Fibroblast of skin of right quadriceps (primary cell): ENCODE measurements at regions not wholly inside any gene's neighbourhood (a gene's known extent, or its start where the extent isn't known, plus 50 kb on each side); places are given as distances from the start of the nearest gene placed in this dataset.

ENCODE experiments used
- DNase-seq: peaks from one replicate; pipeline ENCODE4 v3.0.0-alpha.2; 2013

DNA sequence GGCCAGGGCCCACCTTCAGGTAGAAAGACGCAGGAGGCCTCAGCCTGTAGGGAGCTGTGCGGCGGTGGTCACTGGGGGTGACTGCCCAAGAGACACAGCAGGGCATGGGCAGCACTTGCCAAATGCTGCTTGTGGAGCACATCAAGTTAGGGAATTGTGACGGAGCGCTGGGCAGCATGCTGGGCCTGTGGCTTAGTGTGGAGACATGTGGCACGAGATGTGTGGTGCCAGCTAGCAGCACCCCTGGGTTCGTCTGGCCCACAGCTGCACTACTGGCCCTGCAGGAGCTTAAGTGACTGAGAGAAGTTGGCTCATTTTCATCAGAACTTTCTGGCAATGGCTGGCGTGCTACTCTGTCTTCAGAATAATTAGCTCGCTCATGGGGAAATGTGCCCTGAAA lies 213.1 kb upstream of the SYNDIG1 start:
- no peak for DNase-seq

DNA sequence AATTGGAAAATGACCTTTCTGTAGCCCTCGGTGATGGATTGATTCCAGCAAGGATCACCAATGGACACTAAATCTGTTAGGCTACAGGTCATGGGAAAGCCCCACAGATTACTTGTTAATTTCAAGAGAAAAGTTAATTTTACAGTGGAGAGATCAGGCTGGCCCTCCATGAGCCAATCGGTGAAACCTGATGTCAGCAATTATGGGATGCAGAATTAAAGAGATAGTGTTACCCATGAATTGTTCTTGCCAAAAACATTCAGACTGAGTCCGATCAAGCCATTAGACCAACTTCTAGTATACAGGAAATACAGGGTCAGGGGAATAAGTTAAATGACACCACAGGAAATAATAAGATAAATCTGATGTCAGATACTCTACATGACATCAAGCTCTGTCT lies 214.9 kb upstream of the SYNDIG1 start:
- no peak for DNase-seq

DNA sequence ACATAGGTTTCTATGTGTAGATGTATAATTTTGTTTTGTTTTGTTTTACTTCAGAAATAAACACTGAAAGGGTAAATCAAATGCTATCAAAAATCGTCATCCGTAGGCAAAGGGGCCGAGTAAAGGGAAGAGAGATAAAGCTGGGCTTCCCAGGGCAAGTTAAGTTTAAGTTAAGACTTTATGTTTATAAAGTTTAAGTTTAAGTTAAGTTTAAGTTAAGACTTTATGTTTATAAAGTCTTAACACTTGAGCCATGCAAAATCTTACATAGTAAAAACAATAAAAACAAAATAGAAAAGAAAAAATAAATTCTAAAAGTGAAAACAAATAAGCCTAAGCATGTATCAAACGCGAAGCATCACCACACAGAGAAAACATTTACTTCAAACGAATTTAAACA lies 216.1 kb upstream of the SYNDIG1 start:
- no peak for DNase-seq

DNA sequence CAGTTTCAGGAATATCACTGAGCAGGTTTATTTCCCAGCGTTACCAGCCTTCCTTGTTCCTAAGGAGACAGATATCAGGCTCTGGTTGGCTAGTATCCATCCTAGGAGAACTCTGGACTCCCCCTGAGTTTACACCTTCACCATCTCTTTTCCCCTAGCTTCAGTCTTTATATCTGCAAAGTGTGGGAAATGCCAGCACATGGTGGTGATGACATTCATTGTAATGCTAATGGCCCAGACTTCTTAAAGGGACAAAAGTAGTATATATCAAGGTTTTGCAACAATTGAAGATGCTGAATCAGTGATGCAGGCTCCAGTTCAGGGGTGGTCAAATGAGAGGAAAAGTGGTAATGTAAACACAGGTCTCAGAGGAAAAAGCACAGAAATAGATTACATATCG lies 224.3 kb upstream of the SYNDIG1 start:
- no peak for DNase-seq

DNA sequence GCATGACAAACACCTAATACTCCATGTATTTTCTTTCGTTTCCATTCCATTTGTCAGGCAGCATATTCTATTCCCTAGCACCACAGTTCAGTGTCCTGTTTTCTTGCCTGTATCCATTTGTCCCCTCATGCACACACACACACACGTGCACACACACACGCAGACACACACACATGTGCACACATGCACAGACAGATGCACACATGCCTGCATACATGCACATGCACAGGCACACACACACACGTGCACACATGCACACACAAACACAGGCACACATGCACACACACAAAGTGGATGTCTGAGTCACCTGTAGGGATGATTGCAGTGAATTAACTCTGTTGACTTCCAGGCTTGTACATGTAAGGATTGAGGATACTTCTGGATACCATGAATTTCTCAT lies 226.7 kb upstream of the SYNDIG1 start:
- DNase-seq: no peak

DNA sequence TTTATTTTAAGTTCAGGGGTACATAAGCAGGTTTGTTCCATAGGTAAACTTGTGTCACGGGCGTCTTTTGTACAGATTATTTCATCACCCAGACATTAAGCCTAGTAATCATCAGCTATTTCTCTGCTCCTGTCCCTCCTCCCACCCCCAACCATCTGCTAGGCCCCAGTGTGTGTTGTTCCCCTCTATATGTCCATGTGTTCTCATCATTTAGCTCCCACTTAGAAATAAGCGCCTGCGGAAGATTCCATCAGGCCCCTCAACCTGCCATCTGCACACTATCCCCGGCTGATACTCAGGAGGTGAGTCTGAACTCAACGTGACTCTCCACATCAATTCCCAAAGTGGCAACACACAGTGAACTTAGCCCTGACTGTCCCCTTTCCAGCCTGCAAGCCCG lies 228.0 kb upstream of the SYNDIG1 start:
- no peak for DNase-seq

DNA sequence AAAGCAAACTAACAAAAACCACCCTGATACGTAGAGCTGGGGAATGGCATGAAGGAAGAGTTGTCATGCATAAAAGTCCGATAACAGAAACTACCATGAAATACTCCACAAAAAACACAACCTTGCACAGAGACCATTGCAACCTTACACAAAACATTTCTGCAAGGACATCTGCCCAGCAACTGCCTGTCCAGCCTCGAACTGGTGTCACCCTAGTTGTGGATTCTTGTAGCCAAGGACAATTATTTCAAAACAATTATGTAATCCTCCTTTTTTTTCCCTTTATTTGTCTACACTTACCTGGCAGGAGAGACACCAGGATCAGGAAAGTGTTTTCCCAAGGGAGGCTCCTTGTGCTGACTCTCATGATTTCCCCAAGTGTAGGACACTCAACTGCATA lies 232.5 kb upstream of the SYNDIG1 start:
- no peak for DNase-seq

DNA sequence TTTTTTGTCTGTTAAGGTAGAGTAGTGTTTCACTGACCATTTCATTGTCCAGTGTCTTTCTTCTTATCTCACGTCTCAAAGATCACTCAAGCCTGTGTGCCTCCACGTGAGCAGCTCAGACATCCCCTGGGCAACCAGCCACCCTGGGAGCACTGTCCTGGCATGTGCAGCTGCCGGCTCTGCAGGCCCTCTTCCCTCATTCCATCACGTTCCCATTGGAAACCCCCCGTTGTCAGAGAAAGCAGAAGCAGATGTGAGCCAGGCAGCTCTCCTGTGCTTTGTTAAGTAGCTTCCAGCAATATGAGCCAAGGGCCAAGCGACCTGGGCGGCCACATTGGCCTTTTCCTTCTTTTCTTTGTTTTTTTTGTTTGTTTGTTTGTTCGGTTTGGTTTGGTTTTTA lies 233.2 kb upstream of the SYNDIG1 start:
- DNase-seq: no peak

DNA sequence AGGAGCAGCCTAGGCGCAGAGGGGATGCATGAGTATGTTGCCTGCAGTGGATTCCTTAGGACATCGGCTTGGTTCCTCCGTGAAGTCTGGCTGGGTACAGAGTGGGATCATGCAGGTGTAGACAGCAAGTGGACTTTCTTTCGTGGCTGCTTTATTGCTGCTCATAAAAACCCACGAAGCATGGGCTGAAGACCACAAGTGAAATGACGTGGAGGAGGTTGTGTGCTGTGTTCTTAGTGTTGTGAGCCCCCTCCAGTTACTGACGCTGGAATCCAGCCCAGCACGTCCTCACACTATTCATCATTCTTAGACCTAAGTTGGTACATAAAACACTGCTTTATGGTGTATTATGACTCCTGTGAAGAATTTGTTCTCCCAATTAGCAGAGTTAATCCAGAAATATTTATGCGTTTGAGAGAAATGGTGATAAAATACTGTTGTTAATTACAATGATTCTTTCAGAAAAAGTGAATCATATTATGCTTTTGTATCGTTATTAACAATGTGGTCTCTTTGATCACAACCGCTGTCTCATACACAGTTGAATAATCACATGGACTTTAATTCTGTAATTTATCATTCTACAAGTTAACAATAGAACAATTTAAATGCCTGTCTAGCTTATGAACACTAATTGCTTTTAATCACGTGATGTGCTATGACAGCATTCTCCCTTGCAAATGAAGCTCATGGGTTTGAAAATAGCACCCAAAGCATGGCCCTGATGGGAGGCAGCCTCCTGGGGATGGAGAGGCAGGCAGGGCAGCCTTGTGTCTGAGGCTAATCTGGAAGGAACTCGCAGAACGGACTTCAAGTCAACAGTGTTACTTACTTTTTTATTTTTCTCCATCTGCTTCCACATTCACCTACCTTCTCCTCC lies 233.9 kb upstream of the SYNDIG1 start:
- DNase-seq: no peak

DNA sequence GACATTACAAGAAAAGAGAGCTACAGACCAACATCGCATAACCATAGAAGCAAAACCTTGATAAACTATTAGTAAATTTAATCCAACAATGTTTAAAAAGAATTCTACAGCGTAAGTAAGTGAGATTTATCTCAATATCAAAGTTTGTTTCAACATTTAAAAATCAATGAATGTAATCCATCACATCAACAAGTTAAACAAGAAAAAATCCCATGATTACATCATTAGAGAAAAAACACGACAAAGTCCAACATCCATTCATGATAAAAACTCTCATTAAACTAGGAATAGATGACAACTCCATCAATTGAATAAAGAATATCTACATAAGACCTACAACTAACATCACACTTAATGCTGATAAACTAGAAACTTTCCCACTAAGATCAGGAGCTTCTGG lies 239.0 kb upstream of the GGTLC1 start:
- DNase-seq: no peak

DNA sequence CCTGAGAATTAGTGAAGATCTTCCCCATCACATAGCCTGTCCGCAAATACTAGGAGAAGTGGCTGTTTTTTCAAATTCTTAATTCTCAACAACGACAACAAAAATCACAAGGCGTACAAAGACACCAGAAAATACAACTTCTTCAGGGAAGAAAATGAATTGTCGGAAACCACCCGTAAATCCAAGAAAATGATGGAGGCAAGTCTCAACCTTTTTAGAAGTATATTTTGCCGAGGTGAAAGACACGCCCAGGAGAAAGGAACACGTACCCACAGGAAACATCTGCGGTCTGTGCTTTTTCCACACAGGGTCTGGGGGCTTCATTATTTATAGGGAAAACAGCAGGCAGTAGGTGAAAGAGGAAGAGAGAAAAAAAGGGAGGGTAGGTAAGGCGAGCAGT lies 223.9 kb upstream of the GGTLC1 start:
- no peak for DNase-seq

DNA sequence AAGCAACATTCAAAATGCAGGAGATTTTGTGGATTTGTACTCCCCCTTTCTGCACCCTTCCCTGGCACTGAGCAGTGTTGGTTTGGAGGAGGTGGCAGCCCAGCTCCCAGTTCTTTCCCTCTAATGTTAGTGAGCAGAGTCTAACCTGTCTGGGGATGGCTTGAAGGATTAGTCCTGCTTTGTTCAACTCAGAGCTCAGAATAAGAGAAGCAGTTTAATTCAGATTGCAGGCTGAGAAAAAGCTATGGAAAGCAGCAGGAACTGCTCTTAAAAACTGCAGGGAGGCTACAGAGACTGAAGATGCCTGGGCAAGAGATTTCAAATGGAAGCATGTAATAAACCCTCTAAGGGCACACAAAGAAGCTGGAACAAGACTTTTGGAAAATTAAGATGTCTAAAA lies 223.4 kb upstream of the GGTLC1 start:
- DNase-seq: no peak

DNA sequence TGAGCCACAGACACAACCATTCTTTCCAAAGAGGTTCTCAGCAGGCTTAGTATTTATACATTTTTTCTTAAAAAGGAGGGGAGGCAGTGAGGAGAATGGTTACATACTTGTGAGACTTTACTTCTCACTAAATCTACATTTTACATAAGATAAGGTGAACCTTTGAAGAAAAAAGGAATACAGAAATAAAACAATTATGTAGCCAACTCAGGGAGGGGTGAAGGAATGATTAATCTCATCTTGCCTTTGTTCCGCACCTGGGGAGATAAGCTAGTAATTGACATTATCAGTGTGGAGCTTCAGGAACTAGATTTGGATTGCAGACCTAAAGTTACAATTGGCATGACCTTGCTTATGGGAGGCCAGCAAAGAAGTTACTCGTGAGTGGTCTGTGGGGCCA lies 221.8 kb upstream of the GGTLC1 start:
- no peak for DNase-seq

DNA sequence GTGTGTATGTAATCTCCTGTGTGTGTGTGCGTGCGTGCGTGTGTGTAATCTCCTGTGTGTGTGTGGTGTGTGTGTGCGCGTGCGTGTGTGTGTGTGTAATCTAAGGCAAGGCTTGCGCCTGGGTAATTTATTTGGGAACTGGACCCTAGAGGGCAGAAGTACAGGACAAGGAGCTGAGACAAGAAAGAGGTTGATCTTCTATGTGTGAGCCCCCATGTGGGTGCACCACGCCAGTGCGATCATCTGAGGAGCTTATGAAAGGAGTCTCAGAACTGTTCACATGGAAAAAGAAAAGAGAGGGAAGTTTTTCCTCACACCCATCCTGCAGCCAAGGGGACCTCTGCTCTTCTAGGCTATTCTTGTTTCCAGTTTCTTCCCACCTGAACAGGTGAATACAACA lies 220.1 kb upstream of the GGTLC1 start:
- DNase-seq: no peak

DNA sequence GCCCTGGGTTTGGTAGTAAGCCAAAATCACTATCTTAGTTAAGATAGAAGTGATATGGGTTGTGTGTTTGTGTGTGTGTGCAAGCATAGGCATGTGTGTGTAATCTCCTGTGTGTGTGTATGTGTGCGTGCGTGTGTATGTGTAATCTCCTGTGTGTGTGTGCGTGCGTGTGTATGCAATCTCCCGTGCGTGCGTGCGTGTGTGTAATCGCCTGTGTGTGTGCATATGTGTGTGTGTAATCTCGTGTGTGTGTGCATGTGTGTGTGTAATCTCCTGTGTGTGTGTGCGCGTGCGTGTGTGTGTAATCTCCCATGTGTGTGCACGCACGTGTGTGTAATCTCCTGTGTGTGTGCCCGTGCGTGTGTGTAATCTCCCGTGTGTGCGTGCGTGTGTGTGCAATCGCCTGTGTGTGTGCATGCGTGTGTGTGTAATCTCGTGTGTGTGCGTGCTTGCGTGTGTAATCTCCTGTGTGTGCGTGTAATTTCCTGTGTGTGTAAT lies 219.3 kb upstream of the GGTLC1 start:
- no peak for DNase-seq

DNA sequence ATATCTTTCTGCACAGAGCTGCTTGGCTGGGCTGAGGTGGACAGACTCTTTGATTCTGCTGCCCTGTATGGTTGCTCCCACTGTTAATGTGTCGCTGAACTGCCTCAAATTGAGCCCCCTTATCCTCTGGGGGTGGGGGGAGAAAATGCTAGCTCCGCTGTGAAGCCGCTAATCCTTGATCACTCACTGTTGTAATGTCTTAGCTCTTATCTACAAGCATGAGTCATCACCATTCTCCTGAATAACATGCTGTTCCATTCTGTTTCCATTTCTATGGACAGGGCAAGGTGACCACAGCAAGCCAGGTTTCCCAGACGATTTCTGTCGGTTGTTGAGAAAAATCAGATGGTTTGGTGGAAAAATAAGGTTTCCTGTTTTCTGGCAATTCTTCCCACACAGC lies 218.4 kb upstream of the GGTLC1 start:
- DNase-seq: no peak

DNA sequence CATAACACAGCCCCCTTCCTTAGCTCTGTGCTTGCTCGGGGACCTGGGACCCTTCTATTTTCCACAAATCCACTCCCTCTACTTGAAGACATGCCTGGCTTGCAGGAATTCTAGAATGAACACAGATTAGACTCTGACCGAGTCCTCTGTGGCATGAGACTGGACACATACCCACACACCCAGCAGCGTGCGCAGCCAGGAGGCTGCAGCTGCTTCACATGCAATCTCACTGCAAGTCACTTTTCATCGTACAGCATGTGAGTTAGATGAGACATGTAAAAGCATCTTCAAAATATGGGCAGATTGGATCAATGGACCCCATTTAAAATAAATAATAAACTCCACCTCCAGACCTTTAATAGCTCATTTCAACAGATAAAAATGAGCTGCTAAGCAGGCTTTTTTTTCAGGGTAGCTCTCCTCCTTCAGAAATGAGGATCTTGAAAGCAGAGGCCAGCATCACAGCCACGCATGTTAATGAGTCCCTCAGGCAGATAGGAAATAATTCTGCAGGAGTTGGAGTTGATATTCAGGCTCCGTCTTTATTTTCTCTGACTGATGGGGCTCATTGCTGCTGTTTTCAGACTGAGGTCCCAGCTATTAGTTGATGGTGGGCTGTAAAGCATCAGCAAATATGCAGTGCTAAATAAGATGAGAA lies 215.1 kb upstream of the GGTLC1 start:
- DNase-seq: no peak

DNA sequence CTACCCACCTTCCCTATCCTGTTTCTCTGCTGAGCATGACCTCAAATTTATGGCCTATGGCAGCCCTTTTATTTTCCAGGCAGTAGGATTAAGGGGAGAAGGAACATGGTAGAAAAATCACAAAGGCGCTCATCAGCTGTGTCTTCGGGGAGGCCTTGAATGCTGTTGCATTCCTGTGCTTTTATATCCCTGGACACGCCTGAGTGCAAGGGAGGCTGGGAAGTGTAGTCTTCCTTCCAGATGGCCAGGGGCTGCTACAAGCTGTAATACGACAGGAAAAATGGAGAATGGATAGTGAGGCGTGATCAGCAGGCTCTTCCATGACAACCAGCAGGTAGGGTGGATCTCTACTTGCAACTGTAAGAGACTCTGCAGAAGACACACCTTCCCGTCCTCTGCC lies 210.9 kb upstream of the GGTLC1 start:
- DNase-seq: no peak

DNA sequence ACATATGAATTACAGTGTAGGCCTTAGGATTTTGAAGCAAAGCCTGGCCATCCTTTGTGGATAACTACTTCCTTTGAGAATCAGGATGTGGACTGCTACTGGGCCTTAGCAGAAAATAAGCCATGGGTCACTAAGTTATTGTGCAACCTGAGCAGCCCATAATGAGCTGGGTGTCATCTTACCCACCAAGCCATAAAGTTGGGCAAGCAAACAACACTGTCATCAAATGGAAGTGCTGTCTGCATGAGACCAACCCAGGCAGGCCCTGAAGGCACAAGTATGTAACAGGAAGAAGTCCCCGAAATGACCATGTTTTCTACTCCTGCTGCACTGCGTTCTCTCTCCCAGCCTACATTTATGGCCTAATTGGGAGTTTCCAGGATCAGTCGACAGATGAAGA lies 205.6 kb upstream of the GGTLC1 start:
- no peak for DNase-seq

DNA sequence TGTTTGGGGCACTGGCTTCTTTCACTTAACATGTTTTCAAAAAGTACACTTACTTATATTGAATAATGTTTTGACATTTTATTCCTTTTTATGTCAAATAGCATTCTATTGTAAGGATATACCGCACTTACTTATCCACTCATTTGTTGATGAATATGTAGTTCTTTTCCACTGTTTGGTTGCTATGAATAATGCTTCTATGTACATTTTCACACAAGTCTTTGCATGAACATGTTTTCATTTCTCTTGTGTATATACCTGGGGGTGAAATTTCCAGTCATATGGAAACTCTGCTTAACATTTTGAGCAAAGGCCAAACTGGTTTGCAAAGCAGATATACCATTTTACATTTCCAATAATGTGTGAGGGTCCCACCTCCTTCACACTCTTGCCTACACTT lies 202.3 kb upstream of the GGTLC1 start:
- DNase-seq: no peak

DNA sequence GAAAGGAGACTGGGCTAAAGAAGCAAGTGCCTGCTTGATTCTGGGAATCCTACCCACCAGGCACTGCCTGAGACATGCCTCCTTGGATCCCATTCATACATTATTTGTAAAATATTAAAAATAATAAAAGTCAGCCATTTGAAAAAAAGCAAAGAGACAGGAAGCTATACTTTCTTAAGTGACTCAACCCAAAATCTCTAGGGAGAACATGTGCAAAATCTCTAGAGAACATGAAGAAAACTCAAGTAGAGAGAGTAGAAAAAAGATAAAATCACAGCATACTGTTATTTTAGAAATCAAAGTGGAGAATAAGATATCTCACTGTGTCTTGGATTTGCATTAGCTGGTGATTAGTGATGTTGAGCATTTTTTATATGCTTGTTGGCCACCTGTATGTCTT lies 197.2 kb upstream of the GGTLC1 start:
- DNase-seq: no peak

DNA sequence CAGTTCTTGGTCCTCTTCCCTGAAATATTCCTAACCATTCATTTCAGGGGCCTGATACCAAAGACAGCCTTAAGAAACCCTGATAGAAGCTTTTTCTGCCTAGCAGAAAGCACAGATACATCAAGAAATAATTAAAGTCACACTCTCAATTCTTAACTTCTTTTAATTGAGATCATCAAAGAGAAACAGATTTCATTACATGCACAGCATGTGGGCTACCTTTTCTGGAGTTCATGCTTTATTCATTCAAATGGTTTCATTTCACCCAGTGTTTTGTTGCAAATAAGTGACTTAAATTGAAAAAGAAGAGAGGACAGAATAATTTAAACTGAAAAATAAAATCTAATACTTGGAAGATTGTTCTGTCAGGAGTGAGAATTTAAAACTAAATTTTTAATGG lies 192.6 kb upstream of the GGTLC1 start:
- no peak for DNase-seq

DNA sequence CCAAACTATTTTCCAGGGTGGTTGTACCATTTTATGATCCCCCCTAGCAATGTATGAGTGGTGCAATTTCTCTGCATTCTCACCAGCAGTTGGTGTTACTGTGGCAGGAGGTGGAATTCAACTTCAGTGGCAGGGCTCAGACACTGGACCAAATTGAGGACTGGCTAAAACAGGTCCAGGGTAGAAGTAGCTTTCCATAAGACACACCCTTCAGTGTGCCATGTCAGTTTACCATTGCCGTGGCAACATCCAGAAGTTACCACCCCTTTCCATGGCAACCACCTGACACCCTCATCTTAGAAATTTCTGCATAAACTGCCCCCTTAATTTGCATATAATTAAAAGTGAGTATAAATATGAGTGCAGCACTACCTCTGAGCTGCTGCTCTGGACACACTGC lies 180.7 kb upstream of the GGTLC1 start:
- no peak for DNase-seq

DNA sequence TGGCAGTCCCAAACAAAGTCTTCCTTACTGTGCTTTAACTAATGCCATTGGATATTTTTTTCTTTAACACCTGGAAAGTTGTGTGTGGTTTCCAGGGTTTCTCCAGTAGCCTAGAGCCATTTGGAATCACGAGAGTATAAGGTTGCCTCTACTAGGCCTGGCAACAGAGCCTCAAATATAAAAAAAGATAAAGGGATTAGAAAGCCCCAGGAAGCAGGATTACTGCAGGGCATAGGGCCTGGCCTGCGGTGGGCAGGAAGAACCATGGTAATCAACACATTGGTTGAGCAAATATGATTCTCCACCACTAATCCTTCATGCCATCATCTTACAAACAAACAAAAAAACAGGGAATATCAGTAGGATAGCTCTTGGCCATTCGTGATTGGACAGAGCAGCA lies 177.8 kb upstream of the GGTLC1 start:
- no peak for DNase-seq

DNA sequence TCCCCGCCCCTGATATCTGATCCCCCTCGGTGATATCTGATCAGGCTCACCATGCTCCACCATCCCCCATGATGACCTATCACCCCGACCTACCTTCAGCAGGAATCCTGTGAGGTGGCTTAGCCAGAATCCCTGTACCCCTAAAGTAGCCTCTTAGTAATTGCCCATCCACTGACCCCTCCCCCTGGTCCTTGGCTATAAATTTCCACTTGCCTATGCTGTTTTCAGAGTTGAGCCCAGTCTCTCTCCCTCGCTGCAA lies 177.5 kb upstream of the GGTLC1 start:
- no peak for DNase-seq
